ENCODE measurements at regions not wholly inside any gene's neighbourhood (a gene's known extent, or its start where the extent isn't known, plus 50 kb on each side); places are given as distances from the start of the nearest gene placed in this dataset.

- no peaks in the 10 kb centered on the region for H4K20me1 ChIP-seq (ENCODE audit: insufficient read depth, poor library complexity, severe bottlenecking)
- H3K79me2 ChIP-seq: no peaks in the 10 kb centered on the region
- H3K36me3 ChIP-seq (replicated peaks; ENCODE audit: insufficient read depth, low read depth): no peaks in the 10 kb centered on the region
- no peaks in the 10 kb centered on the region for H3K27me3 ChIP-seq
- H3K4me1 ChIP-seq (ENCODE audit: insufficient read depth): peaks cover 12% of the 10 kb centered on the region
- DNase-seq (ENCODE audit: low spot score): no peak
- H3K4me2 ChIP-seq: no peak overlapping the region
- no peak for TF ChIP-seq CTCF (IDR thresholded peaks at IDR 0.05; ENCODE audit: poor library complexity)
- TF ChIP-seq EZH2phosphoT487 (IDR thresholded peaks at IDR 0.05; ENCODE audit: low read depth, severe bottlenecking, unreplicated experiment): no peak
- no peak for TF ChIP-seq EZH2 (IDR thresholded peaks at IDR 0.05; ENCODE audit: borderline replicate concordance)
- no peak overlapping the region for H2AFZ ChIP-seq
- WGBS (ENCODE audit: low lambda C conversion rate, missing lambda C conversion rate): 94% methylated on average over 3 of the region's 3 CpGs
- H3K9me3 ChIP-seq (ENCODE audit: low read depth): no peaks in the 10 kb centered on the region
- no peak overlapping the region for H3K4me3 ChIP-seq
- no peaks in the 10 kb centered on the region for H3K9me2 ChIP-seq (replicated peaks; ENCODE audit: insufficient read depth)
- no peak overlapping the region for H3K27ac ChIP-seq
Measured at GRCh38 chr2:120618830-120619229, 116.8 kb upstream of the GLI2 start.

- no peak overlapping the region for H3K4me2 ChIP-seq
- DNase-seq (ENCODE audit: low spot score): no peak
- H2AFZ ChIP-seq: no peak overlapping the region
- H3K27me3 ChIP-seq: no peaks in the 10 kb centered on the region
- no peaks in the 10 kb centered on the region for H3K79me2 ChIP-seq
- WGBS (ENCODE audit: low lambda C conversion rate, missing lambda C conversion rate): 60% methylated on average over 4 of the region's 4 CpGs
- no peak for TF ChIP-seq EZH2phosphoT487 (IDR thresholded peaks at IDR 0.05; ENCODE audit: low read depth, severe bottlenecking, unreplicated experiment)
- TF ChIP-seq CTCF (IDR thresholded peaks at IDR 0.05; ENCODE audit: poor library complexity): no peak
- no peak for TF ChIP-seq EZH2 (IDR thresholded peaks at IDR 0.05; ENCODE audit: borderline replicate concordance)
- H3K27ac ChIP-seq: peak overlapping the region; percentile 49
- H3K4me3 ChIP-seq: no peak overlapping the region
- H3K9me3 ChIP-seq (ENCODE audit: low read depth): no peaks in the 10 kb centered on the region
- H3K9me2 ChIP-seq (replicated peaks; ENCODE audit: insufficient read depth): no peaks in the 10 kb centered on the region
- H3K4me1 ChIP-seq (ENCODE audit: insufficient read depth): peaks cover 10% of the 10 kb centered on the region
- no peaks in the 10 kb centered on the region for H3K36me3 ChIP-seq (replicated peaks; ENCODE audit: insufficient read depth, low read depth)
- no peaks in the 10 kb centered on the region for H4K20me1 ChIP-seq (ENCODE audit: insufficient read depth, poor library complexity, severe bottlenecking)
Measured at GRCh38 chr2:120619579-120619978, 116.1 kb upstream of the GLI2 start.

- Histone ChIP-seq H4K20me1 (ENCODE audit: insufficient read depth, poor library complexity, severe bottlenecking) (no peaks in the 10 kb centered on the region), H3K4me2 (no peak overlapping the region), H3K4me3 (no peak overlapping the region), H3K79me2 (no peaks in the 10 kb centered on the region), H3K9me2 (replicated peaks; ENCODE audit: insufficient read depth) (no peaks in the 10 kb centered on the region), H2AFZ (no peak overlapping the region), H3K27ac (peak overlapping the region; percentile 49), H3K9me3 (ENCODE audit: low read depth) (no peaks in the 10 kb centered on the region), H3K4me1 (ENCODE audit: insufficient read depth) (peaks cover 10% of the 10 kb centered on the region), H3K27me3 (no peaks in the 10 kb centered on the region), H3K36me3 (replicated peaks; ENCODE audit: insufficient read depth, low read depth) (no peaks in the 10 kb centered on the region)
- WGBS (ENCODE audit: low lambda C conversion rate, missing lambda C conversion rate): 74% methylated on average over 4 of the region's 4 CpGs
- DNase-seq (ENCODE audit: low spot score): no peak
- no peak for TF ChIP-seq CTCF (IDR thresholded peaks at IDR 0.05; ENCODE audit: poor library complexity)
- TF ChIP-seq EZH2phosphoT487 (IDR thresholded peaks at IDR 0.05; ENCODE audit: low read depth, severe bottlenecking, unreplicated experiment): no peak
- TF ChIP-seq EZH2 (IDR thresholded peaks at IDR 0.05; ENCODE audit: borderline replicate concordance): no peak
Measured at GRCh38 chr2:120620025-120620793, 115.5 kb upstream of the GLI2 start.

Data from hepatocyte (in vitro differentiated cells).